Jurkat, Clone E6-1 (cell line): ENCODE measurements at regions not wholly inside any gene's neighbourhood (a gene's known extent, or its start where the extent isn't known, plus 50 kb on each side); places are given as distances from the start of the nearest gene placed in this dataset.

Source experiments
- DNase-seq: peaks from one replicate; pipeline ENCODE4 v3.0.0-alpha.2; 2011; ENCODE audit warnings: low read depth, low spot score
- H3K4me3 ChIP-seq: 2 replicates; pipeline ENCODE4 v1.5.1; 2011; ENCODE audit warnings: mild to moderate bottlenecking, low read length, control low read depth, moderate library complexity

GRCh38 chr7:149552799-149553198, 55.2 kb upstream of the ZNF746 start:
- no peak overlapping the region for H3K4me3 ChIP-seq
- DNase-seq: no peak
